CD4-positive, alpha-beta memory T cell (primary cell): ENCODE measurements at regions not wholly inside any gene's neighbourhood (a gene's known extent, or its start where the extent isn't known, plus 50 kb on each side); places are given as distances from the start of the nearest gene placed in this dataset.
"Not testable (repeated sequence)": the region's sequence is repeated elsewhere in the genome, so short reads cannot be mapped to it uniquely, and the experiment has no call there.

Experiments
- CTCF ChIA-PET: fragments of 350-600 bp; sonication (Branson Sonifier 250); formaldehyde crosslinking; loops from one replicate; lab custom pipeline; 2021; ENCODE audit warnings: inconsistent platforms; ENCODE audit not compliant: partially characterized antibody; lab: Charles Lee
- POLR2A ChIA-PET: fragments of 350-600 bp; sonication (Branson Sonifier 250); formaldehyde crosslinking; loops from one replicate; lab custom pipeline; 2021; ENCODE audit not compliant: partially characterized antibody; lab: Charles Lee
- DNase-seq, 5 donors: peaks; one replicate each; pipeline versions ENCODE4 v3.0.0 to v3.0.0-alpha.2; 2020 to 2022; ENCODE audit warnings: mixed read lengths in 1 of 5
- H3K27ac ChIP-seq: one replicate; pipeline ENCODE4 v1.7.0; 2013; ENCODE audit warnings: low read depth, low read length
- H3K27me3 ChIP-seq: 2 replicates; pipeline ENCODE4 v1.7.0; 2013; ENCODE audit warnings: mild to moderate bottlenecking, low read length, moderate library complexity; ENCODE audit not compliant: insufficient read depth
- H3K36me3 ChIP-seq: 2 replicates; pipeline ENCODE4 v1.7.0; 2013; ENCODE audit warnings: mild to moderate bottlenecking, low read length, moderate library complexity; ENCODE audit not compliant: insufficient read depth
- H3K4me1 ChIP-seq: 2 replicates; pipeline ENCODE4 v1.7.0; 2013; ENCODE audit warnings: mild to moderate bottlenecking, low read length, moderate library complexity; ENCODE audit not compliant: insufficient read depth
- H3K4me3 ChIP-seq, 2 donors: one replicate each; pipeline ENCODE4 v1.7.0; 2013; ENCODE audit warnings: low read length in 2 of 2, mild to moderate bottlenecking in 1 of 2
- H3K9me3 ChIP-seq, 2 donors: one replicate each; pipeline ENCODE4 v1.7.0; 2013; ENCODE audit warnings: low read length in 2 of 2, control low read depth in 1 of 2; ENCODE audit not compliant: control insufficient read depth in 1 of 2
- H3K27ac Mint-ChIP-seq, 7 donors: one replicate each; pipeline ENCODE4 v1.8.0; 2020 to 2021; ENCODE audit warnings: mixed read lengths in 7 of 7, mild to moderate bottlenecking in 6 of 7, inconsistent platforms in 3 of 7, moderate library complexity in 3 of 7
- H3K27me3 Mint-ChIP-seq, 2 donors: one replicate each; pipeline ENCODE4 v1.8.0; 2020 to 2021; ENCODE audit warnings: mixed read lengths in 2 of 2
- H3K36me3 Mint-ChIP-seq, 2 donors: one replicate each; pipeline ENCODE4 v1.8.0; 2020 to 2021; ENCODE audit warnings: mixed read lengths in 2 of 2, inconsistent platforms in 1 of 2, mild to moderate bottlenecking in 1 of 2
- H3K4me1 Mint-ChIP-seq, 4 donors: one replicate each; pipeline ENCODE4 v1.8.0; 2020 to 2021; ENCODE audit warnings: mixed read lengths in 4 of 4, mild to moderate bottlenecking in 1 of 4
- H3K4me3 Mint-ChIP-seq, 8 donors: one replicate each; pipeline ENCODE4 v1.8.0; 2020 to 2021; ENCODE audit warnings: mixed read lengths in 8 of 8, mild to moderate bottlenecking in 7 of 8, moderate library complexity in 6 of 8, inconsistent platforms in 3 of 8
- H3K9me3 Mint-ChIP-seq, 8 donors: one replicate each; pipeline ENCODE4 v1.8.0; 2020 to 2021; ENCODE audit warnings: mixed read lengths in 8 of 8, mild to moderate bottlenecking in 5 of 8, inconsistent platforms in 3 of 8, moderate library complexity in 1 of 8
- intact Hi-C: fragments of 100-400 bp; cut with micrococcal nuclease; formaldehyde crosslinking; loops from one replicate; pipeline ENCODE4 v1.15.1; 2023

DNA sequence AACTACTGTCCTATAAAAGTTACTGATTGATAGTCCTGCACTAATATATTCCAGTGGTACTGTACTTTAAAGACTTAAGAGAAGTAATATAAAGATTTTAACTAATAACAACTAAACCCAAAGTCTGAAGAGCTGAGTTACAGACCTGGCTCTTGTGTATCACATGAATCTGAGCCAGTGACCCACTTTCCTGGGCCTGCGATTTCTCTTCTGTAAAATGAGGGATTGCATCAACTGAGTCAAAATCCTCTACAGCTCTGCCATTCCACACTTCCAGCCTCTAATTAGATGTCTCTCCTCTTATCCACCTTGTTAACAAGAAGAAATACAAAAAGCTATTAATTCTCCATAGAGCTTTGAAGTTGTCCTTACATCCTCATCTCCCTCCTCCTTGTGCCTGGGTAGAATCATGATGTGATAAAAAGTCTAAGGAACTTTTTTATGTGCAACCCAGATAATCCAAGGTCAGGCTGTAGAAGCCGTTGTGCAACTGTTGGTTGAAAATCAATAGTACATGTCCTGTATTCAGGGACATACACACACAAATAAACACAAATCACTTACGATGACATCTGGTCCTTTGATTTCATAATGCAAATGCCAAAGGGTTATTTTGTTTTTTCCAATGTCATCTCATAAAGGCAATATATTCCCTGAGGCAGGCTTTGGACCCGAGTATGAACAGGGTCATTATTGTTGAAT, 410.3 kb downstream of the KCNA4 start:
- H3K27me3 Mint-ChIP-seq: no peaks in the 10 kb centered on the region
- CTCF ChIA-PET: no interaction called here
- no peak overlapping the region for H3K27ac Mint-ChIP-seq
- no peak overlapping the region for H3K27ac ChIP-seq
- no peaks in the 10 kb centered on the region for H3K27me3 ChIP-seq
- H3K9me3 ChIP-seq: peaks cover 0 to 6% of the 10 kb centered on the region in 2 donors
- POLR2A ChIA-PET: no interaction called here
- no peaks in the 10 kb centered on the region for H3K36me3 ChIP-seq
- H3K36me3 Mint-ChIP-seq: no peaks in the 10 kb centered on the region
- H3K4me1 ChIP-seq: no peaks in the 10 kb centered on the region
- intact Hi-C loops: no loop called here
- no peak for DNase-seq
- H3K4me1 Mint-ChIP-seq: no peaks in the 10 kb centered on the region
- no peak overlapping the region for H3K4me3 Mint-ChIP-seq
- H3K9me3 Mint-ChIP-seq: peaks cover 0 to 10% (median 4%) of the 10 kb centered on the region in 8 donors
- H3K4me3 ChIP-seq: no peak overlapping the region

GRCh38 chr11:29600151-29600575, 416.7 kb downstream of the KCNA4 start:
- H3K27me3 ChIP-seq, H3K9me3 ChIP-seq, H3K36me3 ChIP-seq, H3K27me3 Mint-ChIP-seq, H3K36me3 Mint-ChIP-seq, H3K4me1 Mint-ChIP-seq, H3K4me3 Mint-ChIP-seq, CTCF ChIA-PET, DNase-seq, H3K4me3 ChIP-seq, POLR2A ChIA-PET, H3K4me1 ChIP-seq, H3K27ac ChIP-seq, H3K27ac Mint-ChIP-seq, intact Hi-C loops: not testable (repeated sequence)
- H3K9me3 Mint-ChIP-seq: peaks cover 0 to 16% (median 10%) of the 10 kb centered on the region in 8 donors

- Histone ChIP-seq H3K9me3 (no peaks in the 10 kb centered on the region), H3K27ac (no peak overlapping the region), H3K27me3 (no peaks in the 10 kb centered on the region), H3K4me1 (no peaks in the 10 kb centered on the region), H3K36me3 (no peaks in the 10 kb centered on the region), H3K4me3 (no peak overlapping the region)
- ChIA-PET POLR2A (no interaction called here), CTCF (no interaction called here)
- no peak overlapping the region for H3K27ac Mint-ChIP-seq
- H3K27me3 Mint-ChIP-seq: no peaks in the 10 kb centered on the region
- H3K36me3 Mint-ChIP-seq: no peaks in the 10 kb centered on the region
- H3K4me3 Mint-ChIP-seq: no peak overlapping the region
- H3K9me3 Mint-ChIP-seq: peaks cover 0 to 24% (median 9%) of the 10 kb centered on the region in 8 donors
- H3K4me1 Mint-ChIP-seq: no peaks in the 10 kb centered on the region
- DNase-seq: no peak
- intact Hi-C loops: no loop called here
Observed at GRCh38 chr11:29584342-29584741, 432.5 kb downstream of the KCNA4 start.

- ChIA-PET CTCF (no interaction called here), POLR2A (no interaction called here)
- H3K27me3 ChIP-seq: no peaks in the 10 kb centered on the region
- intact Hi-C loops: no loop called here
- no peaks in the 10 kb centered on the region for H3K36me3 ChIP-seq
- no peaks in the 10 kb centered on the region for H3K4me1 ChIP-seq
- H3K27ac ChIP-seq: no peak overlapping the region
- DNase-seq: no peak
- Mint-ChIP-seq H3K36me3 (no peaks in the 10 kb centered on the region), H3K9me3 (peaks cover 0 to 21% (median 10%) of the 10 kb centered on the region in 8 donors), H3K27ac (no peak overlapping the region), H3K4me1 (no peaks in the 10 kb centered on the region), H3K4me3 (no peak overlapping the region), H3K27me3 (no peaks in the 10 kb centered on the region)
- H3K9me3 ChIP-seq: no peaks in the 10 kb centered on the region
- no peak overlapping the region for H3K4me3 ChIP-seq
Observed at GRCh38 chr11:29578806-29579205, 438.0 kb downstream of the KCNA4 start.

DNA sequence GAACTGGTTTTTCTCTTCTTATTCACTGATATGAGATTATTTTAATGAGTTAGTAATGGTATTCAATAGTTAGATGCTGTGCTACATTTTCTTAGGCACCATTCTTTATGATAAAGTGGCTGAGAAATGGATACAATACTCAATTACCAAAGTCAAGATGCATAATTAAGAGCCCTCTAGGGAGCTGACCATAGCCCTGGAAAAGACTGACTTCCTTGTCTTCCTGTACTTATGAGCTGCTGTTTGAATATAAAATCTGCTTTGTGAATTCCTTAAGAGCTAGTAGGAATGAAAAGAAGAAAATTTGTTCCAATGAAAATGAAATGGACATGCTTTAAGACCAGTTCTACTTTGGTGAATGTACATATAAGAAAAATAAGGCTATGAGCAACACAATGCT, 452.3 kb downstream of the KCNA4 start:
- H3K36me3 ChIP-seq: no peaks in the 10 kb centered on the region
- no peaks in the 10 kb centered on the region for H3K27me3 ChIP-seq
- POLR2A ChIA-PET: no interaction called here
- no peaks in the 10 kb centered on the region for H3K4me1 ChIP-seq
- H3K9me3 ChIP-seq: no peaks in the 10 kb centered on the region
- intact Hi-C loops: no loop called here
- H3K36me3 Mint-ChIP-seq: no peaks in the 10 kb centered on the region
- H3K27ac Mint-ChIP-seq: no peak overlapping the region
- peaks cover 2 to 14% (median 7%) of the 10 kb centered on the region in 8 donors for H3K9me3 Mint-ChIP-seq
- CTCF ChIA-PET: no interaction called here
- DNase-seq: no peak
- H3K4me3 Mint-ChIP-seq: no peak overlapping the region
- no peak overlapping the region for H3K4me3 ChIP-seq
- H3K27me3 Mint-ChIP-seq: no peaks in the 10 kb centered on the region
- no peaks in the 10 kb centered on the region for H3K4me1 Mint-ChIP-seq
- no peak overlapping the region for H3K27ac ChIP-seq

- no peaks in the 10 kb centered on the region for H3K27me3 Mint-ChIP-seq
- no peaks in the 10 kb centered on the region for H3K4me1 Mint-ChIP-seq
- Histone ChIP-seq H3K4me3 (no peak overlapping the region), H3K27ac (no peak overlapping the region), H3K9me3 (no peaks in the 10 kb centered on the region), H3K4me1 (no peaks in the 10 kb centered on the region), H3K36me3 (no peaks in the 10 kb centered on the region), H3K27me3 (no peaks in the 10 kb centered on the region)
- H3K4me3 Mint-ChIP-seq: no peak overlapping the region
- intact Hi-C loops: no loop called here
- peaks cover 0 to 16% (median 2%) of the 10 kb centered on the region in 8 donors for H3K9me3 Mint-ChIP-seq
- ChIA-PET POLR2A (no interaction called here), CTCF (no interaction called here)
- no peak overlapping the region for H3K27ac Mint-ChIP-seq
- DNase-seq: no peak
- H3K36me3 Mint-ChIP-seq: no peaks in the 10 kb centered on the region
Observed at GRCh38 chr11:29562183-29562582, 454.6 kb downstream of the KCNA4 start.

- no peak overlapping the region for H3K4me3 ChIP-seq
- H3K4me1 ChIP-seq: no peaks in the 10 kb centered on the region
- H3K36me3 Mint-ChIP-seq: no peaks in the 10 kb centered on the region
- intact Hi-C loops: no loop called here
- no peaks in the 10 kb centered on the region for H3K27me3 ChIP-seq
- CTCF ChIA-PET: no interaction called here
- peaks cover 0 to 10% (median 5%) of the 10 kb centered on the region in 8 donors for H3K9me3 Mint-ChIP-seq
- POLR2A ChIA-PET: no interaction called here
- H3K4me1 Mint-ChIP-seq: no peaks in the 10 kb centered on the region
- H3K4me3 Mint-ChIP-seq: no peak overlapping the region
- H3K27ac ChIP-seq: no peak overlapping the region
- DNase-seq: no peak
- H3K27me3 Mint-ChIP-seq: no peaks in the 10 kb centered on the region
- no peak overlapping the region for H3K27ac Mint-ChIP-seq
- H3K36me3 ChIP-seq: no peaks in the 10 kb centered on the region
- H3K9me3 ChIP-seq: no peaks in the 10 kb centered on the region
Observed at GRCh38 chr11:29553990-29554389, 462.8 kb downstream of the KCNA4 start.
